B cell (primary cell): ENCODE measurements at regions not wholly inside any gene's neighbourhood (a gene's known extent, or its start where the extent isn't known, plus 50 kb on each side); places are given as distances from the start of the nearest gene placed in this dataset.

Experiments
- ATAC-seq: fragments of 200-7000 bp; cut with Tn5 transposase; one replicate; pipeline ENCODE4 v1.10.0; 2021; ENCODE audit warnings: low read depth, mild to moderate bottlenecking, moderate number of reproducible peaks, moderate library complexity
- CTCF ChIA-PET: fragments of 350-600 bp; sonication (Branson Sonifier 250); formaldehyde crosslinking; loops from one replicate; lab custom pipeline; 2021; ENCODE audit warnings: antibody characterized with exemption, inconsistent platforms; lab: Charles Lee
- POLR2A ChIA-PET: fragments of 350-600 bp; sonication (Branson Sonifier 250); formaldehyde crosslinking; loops from one replicate; lab custom pipeline; 2021; ENCODE audit warnings: antibody characterized with exemption; lab: Charles Lee
- DNase-seq: peaks from one replicate; pipeline ENCODE4 v3.0.0; 2013
- H2AFZ ChIP-seq: 2 replicates; pipeline ENCODE4 v1.6.1; 2012; ENCODE audit warnings: mild to moderate bottlenecking, low read depth, low read length; ENCODE audit not compliant: insufficient read depth, poor library complexity, severe bottlenecking
- H3K27ac ChIP-seq, 2 donors: 1 replicate in 1 of 2; 2 replicates in 1 of 2; pipeline ENCODE4 v1.5.1; 2012 to 2013; ENCODE audit warnings: low read length in 2 of 2, mild to moderate bottlenecking in 2 of 2, moderate library complexity in 1 of 2
- H3K27me3 ChIP-seq, 4 experiments: fragments of 200-600 bp in 1 of 4; sonication (generic) in 1 of 4; replicated peaks in 1 of 4; 1 replicate in 2 of 4; 2 replicates in 2 of 4; pipeline versions ENCODE4 v1.6.1 to v1.7.0; 2013 to 2016; ENCODE audit warnings: low read length in 3 of 4, mild to moderate bottlenecking in 2 of 4, mixed read lengths in 1 of 4, moderate library complexity in 1 of 4; ENCODE audit not compliant: insufficient read depth in 4 of 4, control insufficient read depth in 3 of 4; ENCODE audit errors: control extremely low read depth in 1 of 4
- H3K36me3 ChIP-seq, 2 experiments: replicated peaks in 1 of 2; 1 replicate in 1 of 2; 2 replicates in 1 of 2; pipeline versions ENCODE4 v1.6.1 to v1.7.1; 2013; ENCODE audit warnings: low read length in 1 of 2; ENCODE audit not compliant: insufficient read depth in 2 of 2, control insufficient read depth in 1 of 2; ENCODE audit errors: control extremely low read depth in 1 of 2, extremely low read depth in 1 of 2
- H3K4me1 ChIP-seq, 2 donors: fragments of 200-600 bp in 1 of 2; sonication (generic) in 1 of 2; 1 replicate in 1 of 2; 2 replicates in 1 of 2; pipeline versions ENCODE4 v1.5.1 to v1.6.1; 2013 to 2017; ENCODE audit warnings: low read length in 2 of 2; ENCODE audit not compliant: control insufficient read depth in 2 of 2, insufficient read depth in 2 of 2
- H3K4me2 ChIP-seq: replicated peaks from 2 replicates; pipeline ENCODE3; 2012; ENCODE audit warnings: mild to moderate bottlenecking, low read depth, low read length; ENCODE audit not compliant: poor library complexity, severe bottlenecking
- H3K4me3 ChIP-seq, 5 experiments: fragments of 200-600 bp in 1 of 5; sonication (generic) in 1 of 5; 1 replicate in 3 of 5; 2 replicates in 2 of 5; pipeline versions ENCODE4 v1.5.1 to v1.7.0; 2011 to 2016; ENCODE audit warnings: low read length in 4 of 5, mild to moderate bottlenecking in 4 of 5, low read depth in 2 of 5, control low read depth in 1 of 5, moderate library complexity in 1 of 5; ENCODE audit not compliant: insufficient read depth in 1 of 5; ENCODE audit errors: control extremely low read depth in 1 of 5, extremely low read depth in 1 of 5
- H3K79me2 ChIP-seq: fragments of 200-600 bp; sonication (generic); one replicate; pipeline ENCODE4 v1.6.0; 2016; ENCODE audit warnings: low read length; ENCODE audit not compliant: control insufficient read depth, insufficient read depth
- H3K9ac ChIP-seq: fragments of 200-600 bp; sonication (generic); 2 replicates; pipeline ENCODE4 v1.6.1; 2017; ENCODE audit warnings: mild to moderate bottlenecking, low read length, moderate library complexity
- H3K9me3 ChIP-seq, 3 donors: one replicate each; pipeline versions ENCODE4 v1.6.1 to v1.7.1; 2013; ENCODE audit warnings: low read length in 2 of 3; ENCODE audit not compliant: control insufficient read depth in 2 of 3, insufficient read depth in 1 of 3; ENCODE audit errors: control extremely low read depth in 1 of 3
- H4K20me1 ChIP-seq: 2 replicates; pipeline ENCODE4 v1.6.0; 2012; ENCODE audit warnings: mild to moderate bottlenecking, low read length; ENCODE audit not compliant: insufficient read depth, control insufficient read depth, poor library complexity, severe bottlenecking
- H3K27ac Mint-ChIP-seq: one replicate; pipeline ENCODE4 v1.8.0; 2021; ENCODE audit warnings: mixed read lengths
- H3K27me3 Mint-ChIP-seq: one replicate; pipeline ENCODE4 v1.8.0; 2021; ENCODE audit warnings: mixed read lengths
- H3K4me1 Mint-ChIP-seq: one replicate; pipeline ENCODE4 v1.8.0; 2021; ENCODE audit warnings: mixed read lengths
- H3K4me3 Mint-ChIP-seq: one replicate; pipeline ENCODE4 v1.8.0; 2021; ENCODE audit warnings: mixed read lengths
- H3K9me3 Mint-ChIP-seq: one replicate; pipeline ENCODE4 v1.8.0; 2022; ENCODE audit warnings: mixed read lengths; ENCODE audit not compliant: insufficient read depth
- EZH2 ChIP-seq: IDR thresholded peaks from 2 replicates; pipeline ENCODE4 v1.6.1; 2012; ENCODE audit warnings: borderline replicate concordance, low read depth, mild to moderate bottlenecking, moderate library complexity, low read length; ENCODE audit not compliant: insufficient read depth, poor library complexity, severe bottlenecking
- WGBS: methylation state at CpG from one replicate; pipeline ENCODE4 v1.1.5; 2013; ENCODE audit warnings: missing lambda C conversion rate; ENCODE audit not compliant: insufficient coverage; 5-methylcytosine and 5-hydroxymethylcytosine counted together
- intact Hi-C: fragments of 100-400 bp; cut with micrococcal nuclease; formaldehyde crosslinking; loops from one replicate; pipeline ENCODE4 v1.10.0; 2022
- TF ChIP-seq, protein P1 (sequence below): fragments of 200-600 bp; IDR thresholded peaks from one replicate; pipeline ENCODE4 v1.8.0; 2022; ENCODE audit warnings: antibody characterized with exemption, mild to moderate bottlenecking

DNA sequence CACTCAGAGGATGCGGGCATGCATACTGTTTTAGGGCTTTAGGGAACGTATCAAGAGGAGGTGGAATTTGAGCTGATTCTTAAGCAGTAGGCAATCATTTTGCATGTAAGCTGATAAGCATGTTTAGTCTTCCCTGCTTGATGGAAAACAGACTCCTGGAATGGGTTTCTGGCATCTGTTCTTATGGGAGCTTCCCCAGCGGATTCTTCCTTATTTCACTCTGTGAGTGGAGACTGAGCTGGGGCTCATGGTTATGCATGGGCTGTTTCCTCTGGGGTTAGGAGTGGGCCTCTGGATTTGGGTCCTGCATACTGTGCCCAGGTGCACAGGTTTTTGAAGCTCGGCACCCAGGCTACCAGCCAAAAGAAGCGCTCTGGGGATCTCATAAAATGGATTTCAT lies 93.4 kb downstream of the DIRAS3 start:
- Histone ChIP-seq H3K36me3 (no peaks in the 10 kb centered on the region), H3K4me3 (no peak overlapping the region), H3K9ac (no peak overlapping the region), H3K4me1 (no peaks in the 10 kb centered on the region), H4K20me1 (no peaks in the 10 kb centered on the region), H2AFZ (no peak overlapping the region), H3K9me3 (peaks cover 0 to 5% (median 0%) of the 10 kb centered on the region in 3 donors), H3K4me2 (no peak overlapping the region), H3K27ac (no peak overlapping the region), H3K79me2 (no peaks in the 10 kb centered on the region), H3K27me3 (no peaks in the 10 kb centered on the region)
- WGBS: 87% methylated on average over 3 of the region's 5 CpGs
- TF ChIP-seq EZH2: no peak
- TF ChIP-seq, protein P1, sequence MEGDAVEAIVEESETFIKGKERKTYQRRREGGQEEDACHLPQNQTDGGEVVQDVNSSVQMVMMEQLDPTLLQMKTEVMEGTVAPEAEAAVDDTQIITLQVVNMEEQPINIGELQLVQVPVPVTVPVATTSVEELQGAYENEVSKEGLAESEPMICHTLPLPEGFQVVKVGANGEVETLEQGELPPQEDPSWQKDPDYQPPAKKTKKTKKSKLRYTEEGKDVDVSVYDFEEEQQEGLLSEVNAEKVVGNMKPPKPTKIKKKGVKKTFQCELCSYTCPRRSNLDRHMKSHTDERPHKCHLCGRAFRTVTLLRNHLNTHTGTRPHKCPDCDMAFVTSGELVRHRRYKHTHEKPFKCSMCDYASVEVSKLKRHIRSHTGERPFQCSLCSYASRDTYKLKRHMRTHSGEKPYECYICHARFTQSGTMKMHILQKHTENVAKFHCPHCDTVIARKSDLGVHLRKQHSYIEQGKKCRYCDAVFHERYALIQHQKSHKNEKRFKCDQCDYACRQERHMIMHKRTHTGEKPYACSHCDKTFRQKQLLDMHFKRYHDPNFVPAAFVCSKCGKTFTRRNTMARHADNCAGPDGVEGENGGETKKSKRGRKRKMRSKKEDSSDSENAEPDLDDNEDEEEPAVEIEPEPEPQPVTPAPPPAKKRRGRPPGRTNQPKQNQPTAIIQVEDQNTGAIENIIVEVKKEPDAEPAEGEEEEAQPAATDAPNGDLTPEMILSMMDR: no peak
- ChIA-PET CTCF (no interaction called here), POLR2A (no interaction called here)
- no peak for DNase-seq
- Mint-ChIP-seq H3K27ac (no peak overlapping the region), H3K9me3 (no peaks in the 10 kb centered on the region), H3K27me3 (no peaks in the 10 kb centered on the region), H3K4me3 (no peak overlapping the region), H3K4me1 (no peaks in the 10 kb centered on the region)
- ATAC-seq: no peak
- intact Hi-C loops: no loop called here

DNA sequence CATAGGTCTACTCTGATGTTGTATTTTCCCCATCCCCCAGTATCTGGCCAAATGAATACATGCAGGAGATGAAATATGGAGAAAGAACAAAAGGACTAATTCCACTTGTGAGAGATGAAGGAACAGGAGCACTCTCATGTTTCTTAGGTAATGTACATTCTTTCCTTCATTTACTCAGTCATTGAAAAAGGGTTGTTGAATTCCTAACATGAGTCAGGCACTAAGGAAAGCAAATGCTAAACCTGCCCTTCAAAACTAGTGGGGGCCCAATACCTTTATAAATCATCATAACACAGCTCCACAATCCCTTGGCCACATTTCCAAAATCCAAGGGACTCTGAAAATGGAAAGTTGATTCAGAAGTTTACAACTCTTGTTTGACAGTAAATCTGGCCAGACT lies 94.3 kb downstream of the DIRAS3 start:
- Histone ChIP-seq H3K4me3 (no peak overlapping the region), H3K4me1 (no peaks in the 10 kb centered on the region), H3K4me2 (no peak overlapping the region), H2AFZ (no peak overlapping the region), H3K27me3 (no peaks in the 10 kb centered on the region), H3K9ac (no peak overlapping the region), H4K20me1 (no peaks in the 10 kb centered on the region), H3K27ac (no peak overlapping the region), H3K36me3 (no peaks in the 10 kb centered on the region), H3K9me3 (peaks cover 0 to 5% (median 0%) of the 10 kb centered on the region in 3 donors), H3K79me2 (no peaks in the 10 kb centered on the region)
- CTCF ChIA-PET: no interaction called here
- H3K27me3 Mint-ChIP-seq: no peaks in the 10 kb centered on the region
- no peak overlapping the region for H3K27ac Mint-ChIP-seq
- no peak for ATAC-seq
- POLR2A ChIA-PET: no interaction called here
- no peaks in the 10 kb centered on the region for H3K9me3 Mint-ChIP-seq
- DNase-seq: no peak
- H3K4me1 Mint-ChIP-seq: no peaks in the 10 kb centered on the region
- no peak overlapping the region for H3K4me3 Mint-ChIP-seq
- intact Hi-C loops: no loop called here
- TF ChIP-seq, protein P1: no peak
- TF ChIP-seq EZH2: no peak
